H1 (cell line): ENCODE measurements at regions not wholly inside any gene's neighbourhood (a gene's known extent, or its start where the extent isn't known, plus 50 kb on each side); places are given as distances from the start of the nearest gene placed in this dataset.

Source experiments
- CHD7 ChIP-seq: fragments of 300-600 bp; sonication (generic); IDR thresholded peaks from 2 replicates; pipeline ENCODE4 v1.7.1; 2012; ENCODE audit warnings: low read length, moderate library complexity, mild to moderate bottlenecking, inconsistent platforms; ENCODE audit not compliant: insufficient replicate concordance

GRCh38 chr2:83933749-83934148 lies 525.3 kb downstream of the SUCLG1 start (continued):
- no peak for TF ChIP-seq CHD7
